GM18907 (cell line): ENCODE measurements at regions not wholly inside any gene's neighbourhood (a gene's known extent, or its start where the extent isn't known, plus 50 kb on each side); places are given as distances from the start of the nearest gene placed in this dataset.
A peak's percentile ranks its signal among the peaks of the same experiment; 100 is the strongest.

Experiments
- ATAC-seq: cut with Tn5 transposase; IDR thresholded peaks from one replicate; pipeline ENCODE4 v1.9.1; 2021; ENCODE audit warnings: mild to moderate bottlenecking, moderate library complexity; ENCODE audit not compliant: unreplicated experiment

GRCh38 chr1:101316799-101317198, 80.0 kb downstream of the S1PR1 start:
- no peak for ATAC-seq

GRCh38 chr1:101317590-101317989, 80.8 kb downstream of the S1PR1 start:
- ATAC-seq, result no peak

- ATAC-seq, result no peak
Observed at GRCh38 chr1:101323535-101323934, 86.7 kb downstream of the S1PR1 start.

GRCh38 chr1:101325144-101325543, 88.3 kb downstream of the S1PR1 start:
- no peak for ATAC-seq

- ATAC-seq, result no peak
Observed at GRCh38 chr1:101330427-101331130, 93.8 kb downstream of the S1PR1 start.

- no peak for ATAC-seq
Observed at GRCh38 chr1:101331794-101332193, 95.0 kb downstream of the S1PR1 start.

- ATAC-seq, result no peak
Observed at GRCh38 chr1:101332633-101333032, 95.8 kb downstream of the S1PR1 start.

GRCh38 chr1:101333186-101333585, 96.4 kb downstream of the S1PR1 start:
- ATAC-seq, result no peak

- ATAC-seq, result no peak
Observed at GRCh38 chr1:101337968-101338367, 101.1 kb downstream of the S1PR1 start.

GRCh38 chr1:101338714-101339430, 102.1 kb downstream of the S1PR1 start:
- ATAC-seq, result no peak

GRCh38 chr1:101344745-101345144, 107.9 kb downstream of the S1PR1 start:
- ATAC-seq, result no peak

GRCh38 chr1:101346419-101346818, 109.6 kb downstream of the S1PR1 start:
- no peak for ATAC-seq

GRCh38 chr1:101356013-101356412, 119.2 kb downstream of the S1PR1 start:
- ATAC-seq, result no peak

- peak; percentile 35 for ATAC-seq
Observed at GRCh38 chr1:101356604-101357443, 120.0 kb downstream of the S1PR1 start.

GRCh38 chr1:101357444-101357986, 120.7 kb downstream of the S1PR1 start:
- peak; percentile 98 for ATAC-seq

GRCh38 chr1:101360506-101360905, 123.7 kb downstream of the S1PR1 start:
- ATAC-seq, result no peak

- ATAC-seq, result no peak
Observed at GRCh38 chr1:101363891-101364318, 127.1 kb downstream of the S1PR1 start.

GRCh38 chr1:101364370-101365120, 127.7 kb downstream of the S1PR1 start:
- no peak for ATAC-seq

GRCh38 chr1:101365186-101365585, 128.4 kb downstream of the S1PR1 start:
- no peak for ATAC-seq

GRCh38 chr1:101365878-101366277, 129.1 kb downstream of the S1PR1 start:
- no peak for ATAC-seq
